H9 (cell line): ENCODE measurements at regions not wholly inside any gene's neighbourhood (a gene's known extent, or its start where the extent isn't known, plus 50 kb on each side); places are given as distances from the start of the nearest gene placed in this dataset.

Experiments used
- DNase-seq: peaks from one replicate; pipeline ENCODE4 v3.0.0-alpha.2; 2017
- H2AFZ ChIP-seq: one replicate; pipeline ENCODE4 v1.6.1; 2013; ENCODE audit warnings: mild to moderate bottlenecking, low read length, control low read depth, moderate library complexity
- H2AK5ac ChIP-seq: 2 replicates; pipeline ENCODE4 v1.6.1; 2013; ENCODE audit warnings: low read length, control low read depth, mixed read lengths; ENCODE audit not compliant: insufficient read length
- H2BK120ac ChIP-seq: one replicate; pipeline ENCODE4 v1.6.1; 2013; ENCODE audit warnings: low read depth, mild to moderate bottlenecking, low read length, control low read depth, inconsistent platforms; ENCODE audit not compliant: poor library complexity, severe bottlenecking
- H2BK12ac ChIP-seq: 2 replicates; pipeline ENCODE4 v1.6.1; 2013; ENCODE audit warnings: low read length, control low read depth, mixed read lengths, low read depth; ENCODE audit not compliant: insufficient read length
- H2BK15ac ChIP-seq: 2 replicates; pipeline ENCODE4 v1.6.1; 2013; ENCODE audit warnings: low read depth, low read length, control low read depth
- H2BK20ac ChIP-seq: one replicate; pipeline ENCODE4 v1.6.1; 2013; ENCODE audit warnings: low read depth, mild to moderate bottlenecking, low read length, control low read depth, inconsistent platforms; ENCODE audit not compliant: poor library complexity, severe bottlenecking
- H2BK5ac ChIP-seq: 2 replicates; pipeline ENCODE4 v1.6.1; 2013; ENCODE audit warnings: low read length, control low read depth, mixed read lengths; ENCODE audit not compliant: insufficient read length
- H3K14ac ChIP-seq: 2 replicates; pipeline ENCODE4 v1.6.1; 2013; ENCODE audit warnings: low read length, control low read depth; ENCODE audit not compliant: insufficient read depth
- H3K18ac ChIP-seq: 2 replicates; pipeline ENCODE4 v1.6.1; 2013; ENCODE audit warnings: low read depth, mild to moderate bottlenecking, mixed read lengths, low read length, control low read depth; ENCODE audit not compliant: insufficient read length
- H3K23ac ChIP-seq: 2 replicates; pipeline ENCODE4 v1.6.1; 2013; ENCODE audit warnings: low read length, control low read depth, mixed read lengths, low read depth; ENCODE audit not compliant: insufficient read length
- H3K23me2 ChIP-seq: 2 replicates; pipeline ENCODE4 v1.6.1; 2013; ENCODE audit warnings: low read depth, mild to moderate bottlenecking, mixed read lengths, low read length, control low read depth; ENCODE audit not compliant: insufficient read length, poor library complexity, severe bottlenecking
- H3K27ac ChIP-seq: 2 replicates; pipeline ENCODE4 v1.5.1; 2013; ENCODE audit warnings: low read length, control low read depth, mixed read lengths, low read depth; ENCODE audit not compliant: insufficient read length
- H3K27me3 ChIP-seq: 2 replicates; pipeline ENCODE4 v1.6.1; 2013; ENCODE audit warnings: low read length, control low read depth, inconsistent platforms; ENCODE audit not compliant: insufficient read depth
- H3K4ac ChIP-seq: 2 replicates; pipeline ENCODE4 v1.6.1; 2013; ENCODE audit warnings: low read depth, mild to moderate bottlenecking, control low read depth, inconsistent platforms, low read length, moderate library complexity
- H3K4me1 ChIP-seq: 2 replicates; pipeline ENCODE4 v1.6.1; 2013; ENCODE audit warnings: low read length, control low read depth, inconsistent platforms; ENCODE audit not compliant: insufficient read depth
- H3K4me2 ChIP-seq: 2 replicates; pipeline ENCODE4 v1.6.1; 2013; ENCODE audit warnings: low read length, control low read depth, mixed read lengths; ENCODE audit not compliant: insufficient read length, insufficient read depth
- H3K56ac ChIP-seq: 2 replicates; pipeline ENCODE4 v1.6.1; 2013; ENCODE audit warnings: low read depth, mild to moderate bottlenecking, mixed read lengths, low read length, control low read depth; ENCODE audit not compliant: insufficient read length
- H3K79me1 ChIP-seq: 2 replicates; pipeline ENCODE4 v1.6.1; 2013; ENCODE audit warnings: low read depth, mild to moderate bottlenecking, moderate library complexity, low read length, control low read depth, inconsistent platforms; ENCODE audit not compliant: insufficient read depth, poor library complexity, severe bottlenecking
- H3K79me2 ChIP-seq: 2 replicates; pipeline ENCODE4 v1.6.1; 2013; ENCODE audit warnings: low read length, control low read depth, inconsistent platforms; ENCODE audit not compliant: insufficient read depth
- H3K9ac ChIP-seq: 2 replicates; pipeline ENCODE4 v1.6.1; 2013; ENCODE audit warnings: low read length, control low read depth, mixed read lengths; ENCODE audit not compliant: insufficient read length; ENCODE audit errors: extremely low read depth
- H3K9me3 ChIP-seq: one replicate; pipeline ENCODE4 v1.6.1; 2013; ENCODE audit warnings: low read depth, low read length, inconsistent platforms; ENCODE audit not compliant: control insufficient read depth
- H3T11ph ChIP-seq: one replicate; pipeline ENCODE4 v1.6.1; 2013; ENCODE audit warnings: mild to moderate bottlenecking, low read length, control low read depth, inconsistent platforms
- H4K20me1 ChIP-seq: one replicate; pipeline ENCODE4 v1.6.1; 2013; ENCODE audit not compliant: control insufficient read depth, insufficient read length, insufficient read depth
- H4K5ac ChIP-seq: 2 replicates; pipeline ENCODE4 v1.6.1; 2013; ENCODE audit warnings: low read depth, mild to moderate bottlenecking, mixed read lengths, low read length, control low read depth; ENCODE audit not compliant: insufficient read length
- H4K8ac ChIP-seq: replicated peaks from 2 replicates; pipeline ENCODE4 v1.6.1; 2013; ENCODE audit warnings: low read length, control low read depth, mixed read lengths, low read depth; ENCODE audit not compliant: insufficient read length
- H4K91ac ChIP-seq: 2 replicates; pipeline ENCODE4 v1.6.1; 2013; ENCODE audit warnings: low read depth, mild to moderate bottlenecking, moderate library complexity, mixed read lengths, low read length, control low read depth; ENCODE audit not compliant: insufficient read length
- H3K27ac Mint-ChIP-seq, 3 experiments: 2 replicates in 2 of 3; 3 replicates in 1 of 3; pipeline ENCODE4 v1.8.0; 2020 to 2021; ENCODE audit warnings: mixed read lengths in 3 of 3, mild to moderate bottlenecking in 1 of 3, moderate library complexity in 1 of 3
- H3K27me3 Mint-ChIP-seq: 2 replicates; pipeline ENCODE4 v1.8.0; 2021; ENCODE audit warnings: low read depth, mild to moderate bottlenecking, moderate library complexity, mixed read lengths
- H3K36me3 Mint-ChIP-seq, 3 experiments: 2 replicates in 2 of 3; 3 replicates in 1 of 3; pipeline ENCODE4 v1.8.0; 2020 to 2021; ENCODE audit warnings: low read depth in 3 of 3, mixed read lengths in 3 of 3; ENCODE audit not compliant: insufficient read depth in 1 of 3
- H3K4me1 Mint-ChIP-seq, 2 experiments: 2 replicates each; pipeline ENCODE4 v1.8.0; 2020; ENCODE audit warnings: mixed read lengths in 2 of 2
- H3K4me3 Mint-ChIP-seq, 2 experiments: 2 replicates in 1 of 2; 3 replicates in 1 of 2; pipeline ENCODE4 v1.8.0; 2020 to 2021; ENCODE audit warnings: mild to moderate bottlenecking in 2 of 2, mixed read lengths in 2 of 2, moderate library complexity in 1 of 2
- H3K9me3 Mint-ChIP-seq, 2 experiments: 2 replicates in 1 of 2; 3 replicates in 1 of 2; pipeline ENCODE4 v1.8.0; 2020; ENCODE audit warnings: mild to moderate bottlenecking in 2 of 2, mixed read lengths in 2 of 2, moderate library complexity in 1 of 2
- WGBS: extraction: QIAGEN DNeasy Blood & Tissue Kit; methylation state at CpG from one replicate; pipeline ENCODE4 v1.1.7; 2013; ENCODE audit warnings: missing lambda C conversion rate, low lambda C conversion rate, mixed read lengths; ENCODE audit not compliant: insufficient read length; ENCODE audit errors: extremely low coverage; 5-methylcytosine and 5-hydroxymethylcytosine counted together
- TF ChIP-seq, protein P1 (sequence below): fragments of 200-600 bp; sonication (generic); conservative IDR thresholded peaks from 3 replicates; pipeline ENCODE4 v1.8.0; 2021; ENCODE audit warnings: antibody characterized with exemption, mild to moderate bottlenecking

DNA sequence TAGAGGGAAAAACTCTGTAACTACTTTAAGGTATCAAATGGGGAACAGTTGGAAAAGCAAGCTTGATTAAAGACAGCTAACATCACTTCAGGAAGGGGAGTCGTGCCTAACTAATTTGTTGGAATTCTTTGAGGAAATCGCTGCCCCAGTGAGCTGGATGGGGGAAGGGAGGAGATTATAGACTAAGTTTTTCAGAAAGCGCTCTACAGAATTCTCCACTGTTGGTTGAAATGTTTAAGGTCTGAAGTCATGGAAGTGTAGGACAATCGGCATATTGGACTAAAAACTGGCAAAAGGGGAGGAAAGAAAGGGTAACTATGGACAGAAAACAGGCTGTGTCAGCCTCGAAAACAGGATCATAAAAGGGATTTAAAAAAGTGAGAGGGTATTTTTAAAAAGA, 229.9 kb upstream of the HMGA2 start:
- Histone ChIP-seq H3K9me3 (no peaks in the 10 kb centered on the region), H2BK120ac (no peak overlapping the region), H3K9ac (no peak overlapping the region), H3K27ac (no peak overlapping the region), H2BK20ac (peak overlapping the region; percentile 99), H4K20me1 (no peaks in the 10 kb centered on the region), H4K91ac (no peak overlapping the region), H2AFZ (peak overlapping the region; percentile 100), H2BK15ac (no peak overlapping the region), H3K23ac (no peak overlapping the region), H2AK5ac (no peak overlapping the region), H3K4me2 (peak overlapping the region; percentile 94), H3K79me1 (no peaks in the 10 kb centered on the region), H3T11ph (peak overlapping the region; percentile 92), H3K79me2 (no peaks in the 10 kb centered on the region), H3K27me3 (no peaks in the 10 kb centered on the region), H3K18ac (no peak overlapping the region), H3K23me2 (peaks cover 2% of the 10 kb centered on the region), H3K56ac (no peak overlapping the region), H3K4ac (no peak overlapping the region), H2BK5ac (no peak overlapping the region), H4K8ac (no peak overlapping the region), H3K14ac (no peak overlapping the region), H2BK12ac (no peak overlapping the region), H4K5ac (no peak overlapping the region), H3K4me1 (peaks cover 6% of the 10 kb centered on the region; the same call in 1 of the 2 replicates)
- peak overlapping the region; percentile 50 to 69 for H3K4me3 Mint-ChIP-seq
- no peaks in the 10 kb centered on the region for H3K9me3 Mint-ChIP-seq
- no peaks in the 10 kb centered on the region; a peak in 1 of 7 replicates for H3K36me3 Mint-ChIP-seq
- TF ChIP-seq, protein P1, sequence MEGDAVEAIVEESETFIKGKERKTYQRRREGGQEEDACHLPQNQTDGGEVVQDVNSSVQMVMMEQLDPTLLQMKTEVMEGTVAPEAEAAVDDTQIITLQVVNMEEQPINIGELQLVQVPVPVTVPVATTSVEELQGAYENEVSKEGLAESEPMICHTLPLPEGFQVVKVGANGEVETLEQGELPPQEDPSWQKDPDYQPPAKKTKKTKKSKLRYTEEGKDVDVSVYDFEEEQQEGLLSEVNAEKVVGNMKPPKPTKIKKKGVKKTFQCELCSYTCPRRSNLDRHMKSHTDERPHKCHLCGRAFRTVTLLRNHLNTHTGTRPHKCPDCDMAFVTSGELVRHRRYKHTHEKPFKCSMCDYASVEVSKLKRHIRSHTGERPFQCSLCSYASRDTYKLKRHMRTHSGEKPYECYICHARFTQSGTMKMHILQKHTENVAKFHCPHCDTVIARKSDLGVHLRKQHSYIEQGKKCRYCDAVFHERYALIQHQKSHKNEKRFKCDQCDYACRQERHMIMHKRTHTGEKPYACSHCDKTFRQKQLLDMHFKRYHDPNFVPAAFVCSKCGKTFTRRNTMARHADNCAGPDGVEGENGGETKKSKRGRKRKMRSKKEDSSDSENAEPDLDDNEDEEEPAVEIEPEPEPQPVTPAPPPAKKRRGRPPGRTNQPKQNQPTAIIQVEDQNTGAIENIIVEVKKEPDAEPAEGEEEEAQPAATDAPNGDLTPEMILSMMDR, result no peak
- peak overlapping the region in 2 of 3 experiments; percentile 51 to 65; a peak in 3 of 7 replicates for H3K27ac Mint-ChIP-seq
- peaks cover 23 to 39% of the 10 kb centered on the region in 2 experiments for H3K4me1 Mint-ChIP-seq
- WGBS, result no CpG with 5 or more reads among the region's 5 CpGs
- H3K27me3 Mint-ChIP-seq, result no peaks in the 10 kb centered on the region
- DNase-seq, result no peak
